SKM-1 treated with dmso at 0.1 percent for 144 hours (cell line): ENCODE measurements at regions not wholly inside any gene's neighbourhood (a gene's known extent, or its start where the extent isn't known, plus 50 kb on each side); places are given as distances from the start of the nearest gene placed in this dataset.

Source experiments
- DNase-seq: peaks from one replicate; lab custom pipeline; 2025; ENCODE audit not compliant: unreplicated experiment; lab: John Stamatoyannopoulos, UW

- no peak for DNase-seq
Measured at GRCh38 chr6:14915888-14916832, 329.7 kb upstream of the JARID2 start.

- DNase-seq, result no peak
Measured at GRCh38 chr6:14917109-14917910, 328.6 kb upstream of the JARID2 start.

GRCh38 chr6:14918200-14918907 is 327.5 kb upstream of the JARID2 start:
- DNase-seq, result no peak

GRCh38 chr6:14919038-14919670 is 326.7 kb upstream of the JARID2 start:
- no peak for DNase-seq

- no peak for DNase-seq
Measured at GRCh38 chr6:14920276-14920675, 325.6 kb upstream of the JARID2 start.

GRCh38 chr6:14921170-14921569 is 324.7 kb upstream of the JARID2 start:
- no peak for DNase-seq

- peak; percentile 93 for DNase-seq
Measured at GRCh38 chr6:14921878-14922671, 323.8 kb upstream of the JARID2 start.

- no peak for DNase-seq
Measured at GRCh38 chr6:14922706-14923460, 323.0 kb upstream of the JARID2 start.

- DNase-seq, result no peak
Measured at GRCh38 chr6:14924126-14925024, 321.5 kb upstream of the JARID2 start.

GRCh38 chr6:14925025-14925698 is 320.7 kb upstream of the JARID2 start:
- no peak for DNase-seq

GRCh38 chr6:14925699-14926026 is 320.2 kb upstream of the JARID2 start:
- DNase-seq, result no peak

GRCh38 chr6:14927398-14927797 is 318.5 kb upstream of the JARID2 start:
- DNase-seq, result no peak

GRCh38 chr6:14929291-14929690 is 316.6 kb upstream of the JARID2 start:
- no peak for DNase-seq

- no peak for DNase-seq
Measured at GRCh38 chr6:14930366-14930989, 315.4 kb upstream of the JARID2 start.

- DNase-seq, result no peak
Measured at GRCh38 chr6:14932485-14933182, 313.2 kb upstream of the JARID2 start.

GRCh38 chr6:14933183-14933544 is 312.7 kb upstream of the JARID2 start:
- no peak for DNase-seq

GRCh38 chr6:14934013-14934412 is 311.9 kb upstream of the JARID2 start:
- DNase-seq, result no peak
